NCI-H2107 treated with DMSO at 0.1 percent for 48 hours (cell line): ENCODE measurements at regions not wholly inside any gene's neighbourhood (a gene's known extent, or its start where the extent isn't known, plus 50 kb on each side); places are given as distances from the start of the nearest gene placed in this dataset.

Source experiments
- DNase-seq: peaks from one replicate; lab custom pipeline; 2025; ENCODE audit not compliant: unreplicated experiment; lab: John Stamatoyannopoulos, UW

DNA sequence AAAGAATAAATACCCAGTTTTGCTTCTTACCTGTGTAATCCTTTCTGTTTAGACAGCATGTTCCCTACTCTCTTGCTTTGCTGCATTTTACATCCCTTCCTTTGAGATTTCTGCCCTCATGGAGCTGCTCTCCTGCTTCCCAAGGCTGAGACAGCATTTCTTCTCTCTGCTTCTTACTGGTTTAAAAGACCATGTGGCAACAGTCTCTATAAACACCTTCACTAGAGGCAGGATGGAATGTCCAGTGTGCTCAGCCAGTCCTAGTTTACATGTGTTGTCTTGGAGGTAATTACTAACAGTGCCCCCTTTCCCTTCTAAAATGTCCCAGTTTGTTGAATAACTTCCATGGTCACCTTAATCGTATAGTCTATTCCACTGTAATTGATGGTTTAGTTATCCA lies 262.3 kb downstream of the CNTN3 start:
- DNase-seq: no peak

DNA sequence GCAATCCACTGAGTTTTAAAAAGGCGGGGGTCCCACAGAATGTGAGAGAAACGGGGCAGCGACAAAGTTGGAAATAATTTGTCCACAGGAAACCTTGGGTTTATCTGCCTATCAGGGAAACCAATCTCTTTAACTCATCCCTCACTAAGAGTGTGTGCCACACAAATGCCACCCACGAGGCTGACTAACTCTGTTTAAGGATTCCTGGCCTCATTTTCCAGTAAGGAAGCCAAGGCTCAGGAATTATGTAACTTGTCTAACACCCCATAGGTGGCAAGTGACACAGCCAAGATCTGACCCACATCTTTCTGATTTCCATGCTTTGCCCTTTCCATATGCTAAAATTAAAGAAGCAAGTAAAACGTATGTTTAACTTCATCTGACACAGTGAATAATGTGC lies 263.2 kb downstream of the CNTN3 start:
- DNase-seq: no peak

DNA sequence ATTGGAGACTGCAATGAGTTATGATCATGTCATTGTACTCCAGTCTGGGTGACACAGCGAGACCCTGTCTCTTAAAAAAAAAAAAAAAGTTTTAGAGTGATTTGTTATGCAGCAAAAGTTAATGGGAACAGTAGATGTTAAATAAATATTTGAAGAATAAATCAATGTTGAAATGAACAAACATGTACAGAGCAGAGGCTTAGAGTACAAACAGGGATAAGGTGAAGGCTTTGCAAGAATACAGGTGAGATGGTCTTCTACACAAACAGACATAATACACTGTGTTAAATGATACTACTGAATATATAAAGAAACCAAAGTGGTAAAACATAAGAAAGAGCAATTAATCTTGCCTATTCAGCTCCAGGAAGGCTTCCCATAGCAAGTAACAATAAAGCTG lies 265.4 kb downstream of the CNTN3 start:
- no peak for DNase-seq

DNA sequence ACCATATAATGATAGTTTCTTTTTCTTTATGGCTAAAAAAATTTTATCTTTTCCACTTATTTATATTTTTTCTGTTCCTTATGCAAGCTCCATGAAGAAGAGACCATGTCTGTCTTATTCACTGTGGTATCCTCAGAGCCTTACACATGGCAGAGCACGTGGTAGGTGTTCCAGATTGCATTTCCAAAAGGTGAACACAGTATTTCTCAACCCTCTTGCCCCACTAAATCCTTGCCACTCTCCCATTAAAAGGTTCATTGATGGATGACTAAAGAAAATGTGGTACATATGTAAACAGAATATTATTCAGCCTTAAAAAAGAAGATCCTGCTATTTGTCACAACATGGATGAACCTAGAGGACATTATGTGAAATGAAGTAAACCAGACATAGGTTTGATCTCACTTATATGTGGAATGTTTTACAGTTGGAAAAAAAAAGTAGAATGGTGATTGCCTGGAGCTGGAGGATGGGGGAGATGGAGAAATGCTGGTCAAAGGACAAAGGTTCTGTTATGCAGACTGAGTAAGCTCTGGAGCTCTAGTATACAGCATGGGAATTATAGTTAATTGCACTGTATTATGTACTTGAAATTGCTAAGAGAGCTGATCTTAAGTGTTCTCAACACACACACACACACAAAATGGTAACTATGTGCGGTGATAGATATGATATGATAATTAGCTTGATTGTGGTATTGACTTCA lies 266.7 kb downstream of the CNTN3 start:
- no peak for DNase-seq

DNA sequence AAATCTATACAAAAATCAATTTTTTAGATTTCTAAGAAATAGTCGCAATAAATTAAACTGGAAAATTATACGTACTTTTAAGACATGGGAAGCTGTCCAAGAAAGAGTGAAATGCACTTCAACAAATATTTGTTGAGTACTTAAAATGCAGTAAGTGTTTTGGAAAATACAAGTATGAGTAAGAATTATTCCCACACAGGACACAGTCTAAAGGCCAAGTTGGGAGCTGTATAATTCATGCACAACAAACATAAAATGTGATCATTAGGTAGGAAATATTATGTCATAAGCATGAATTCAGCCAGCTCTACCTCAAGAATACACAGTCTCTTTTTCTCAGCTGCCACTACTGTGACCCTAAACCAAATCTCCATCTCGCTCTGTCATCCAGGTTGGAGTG lies 267.6 kb downstream of the CNTN3 start:
- DNase-seq: no peak

DNA sequence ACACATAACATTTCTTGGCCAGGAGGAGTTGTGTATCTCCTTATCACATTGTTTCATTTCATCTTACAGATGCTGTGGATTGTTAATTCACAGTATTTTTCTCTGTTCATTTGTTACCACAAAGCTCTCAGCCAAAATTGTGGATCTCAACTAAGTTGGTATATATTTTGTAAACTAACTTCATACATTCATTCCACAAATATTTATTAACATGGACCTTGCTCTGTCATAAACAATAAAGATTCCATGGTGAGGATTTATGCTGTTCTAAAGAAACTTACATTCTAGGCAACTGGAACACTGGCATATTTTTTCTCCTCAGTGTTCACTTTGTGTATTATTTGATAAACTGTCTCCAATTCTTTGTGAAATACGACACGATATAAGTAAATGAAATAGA lies 268.8 kb downstream of the CNTN3 start:
- DNase-seq: no peak

DNA sequence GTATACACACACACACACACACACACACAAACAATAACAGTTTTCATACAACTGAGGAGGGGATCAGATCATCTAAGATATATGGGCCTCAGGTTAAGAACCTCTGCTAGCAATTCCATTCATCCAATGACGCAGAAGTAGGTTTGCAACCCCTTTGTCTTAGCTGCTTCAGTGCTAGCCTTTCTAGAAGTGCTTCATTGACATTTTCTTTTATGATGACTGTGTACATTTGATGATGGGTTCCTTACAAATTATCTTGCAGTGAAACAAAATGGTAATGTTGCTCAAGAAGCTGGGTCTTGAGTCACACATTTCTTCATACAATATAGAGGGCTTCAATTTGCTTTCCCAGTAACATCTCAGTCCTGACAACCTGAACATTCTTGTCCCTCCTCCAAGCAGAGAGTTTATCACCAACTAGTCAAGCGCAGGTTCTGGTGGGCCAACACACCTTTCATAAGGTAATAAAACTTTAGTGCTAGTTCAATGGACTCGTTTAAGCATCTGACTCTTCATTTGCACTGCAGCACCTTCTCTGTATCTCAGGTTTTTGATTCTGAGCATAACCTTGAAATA lies 269.5 kb downstream of the CNTN3 start:
- no peak for DNase-seq

DNA sequence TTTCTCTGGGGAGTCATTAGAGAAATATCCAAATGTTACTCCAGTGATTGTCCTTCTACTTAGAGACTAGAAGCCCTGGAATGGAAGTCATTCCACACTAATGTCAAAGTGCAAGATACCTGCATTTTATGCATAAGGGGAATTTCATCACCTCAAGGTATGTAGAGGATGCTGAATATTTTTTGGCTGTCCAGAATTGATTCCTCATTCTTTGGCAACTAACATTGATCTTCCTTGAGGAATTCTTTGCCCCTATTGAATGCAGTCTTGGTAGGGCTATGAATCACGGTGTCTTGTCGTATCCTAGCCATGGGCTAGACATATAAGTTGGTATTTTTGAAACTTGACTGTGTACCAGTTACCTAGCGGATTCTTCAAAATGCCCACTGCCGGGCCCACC lies 271.1 kb downstream of the CNTN3 start:
- DNase-seq: no peak

DNA sequence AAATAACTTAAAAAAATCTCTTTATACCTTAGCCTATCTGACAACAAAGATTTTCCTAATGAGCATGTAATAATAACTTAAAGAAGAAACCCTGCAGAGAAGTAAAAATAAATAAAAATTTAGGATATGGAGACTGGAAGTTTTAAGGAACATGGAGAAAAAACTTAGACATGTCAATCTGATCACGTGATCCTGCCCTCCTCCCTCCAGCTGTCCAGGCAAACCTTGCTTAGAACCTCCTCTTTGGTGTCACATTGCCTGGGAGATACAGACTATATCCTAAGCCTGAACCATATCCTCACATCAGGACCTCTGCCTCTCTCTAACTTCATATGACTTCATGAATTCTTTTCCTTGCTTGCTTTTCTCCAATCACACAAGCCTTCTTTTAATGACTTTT lies 275.5 kb downstream of the CNTN3 start:
- DNase-seq: no peak

DNA sequence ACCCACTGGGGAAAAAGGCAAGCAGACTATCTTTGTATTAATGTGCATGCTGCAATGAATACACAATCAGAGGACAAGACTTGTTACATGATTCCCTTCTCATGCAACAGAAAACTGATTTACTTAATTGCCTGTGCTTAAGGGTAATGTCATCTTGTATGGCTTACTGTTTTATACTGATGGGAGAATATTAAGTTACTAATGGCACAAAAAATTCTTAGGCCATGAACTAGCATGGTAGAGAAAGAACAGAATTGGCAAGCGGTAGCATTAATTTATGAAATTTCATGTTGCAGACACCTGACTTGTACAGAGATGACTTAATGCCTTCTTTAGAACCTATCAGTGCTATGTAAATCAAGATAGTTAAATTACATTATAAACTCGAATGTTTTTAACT lies 282.3 kb downstream of the CNTN3 start:
- no peak for DNase-seq

DNA sequence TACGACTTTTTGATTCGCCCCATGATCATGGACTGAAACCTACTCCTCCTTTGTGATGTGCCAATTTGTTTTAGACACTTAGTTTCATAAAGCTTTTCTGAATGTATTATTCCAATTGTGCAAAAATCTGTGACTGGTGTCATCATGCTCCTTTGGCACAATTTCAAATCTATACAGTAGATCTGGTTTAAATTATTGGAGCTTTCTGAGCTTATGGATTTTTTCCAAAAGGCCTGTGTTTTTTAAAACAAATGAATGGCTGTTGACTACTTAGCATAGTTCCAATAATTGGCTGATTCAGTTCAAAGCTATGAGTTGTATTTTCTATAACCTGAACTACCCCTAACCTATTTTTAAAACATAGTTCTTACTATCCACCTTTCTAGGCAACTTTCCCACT lies 282.7 kb downstream of the CNTN3 start:
- DNase-seq: no peak

DNA sequence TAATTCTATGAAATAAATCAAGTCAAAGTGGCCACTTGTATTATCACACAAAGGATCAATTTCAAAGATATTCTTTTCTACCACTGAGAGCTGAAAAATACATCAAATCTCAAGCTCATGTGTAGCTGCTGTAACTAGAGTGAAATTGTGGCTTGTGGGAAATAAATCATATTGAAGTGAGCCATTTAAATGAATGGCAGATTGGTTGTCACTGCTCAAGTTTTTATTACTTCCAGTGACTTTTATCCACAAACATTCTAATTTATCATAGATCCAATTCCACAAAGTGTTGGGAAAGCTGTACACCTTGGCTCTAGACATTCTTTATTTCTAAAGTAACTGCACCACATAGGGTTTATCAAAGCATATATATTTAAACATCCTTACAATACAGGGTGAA lies 285.4 kb downstream of the CNTN3 start:
- no peak for DNase-seq

DNA sequence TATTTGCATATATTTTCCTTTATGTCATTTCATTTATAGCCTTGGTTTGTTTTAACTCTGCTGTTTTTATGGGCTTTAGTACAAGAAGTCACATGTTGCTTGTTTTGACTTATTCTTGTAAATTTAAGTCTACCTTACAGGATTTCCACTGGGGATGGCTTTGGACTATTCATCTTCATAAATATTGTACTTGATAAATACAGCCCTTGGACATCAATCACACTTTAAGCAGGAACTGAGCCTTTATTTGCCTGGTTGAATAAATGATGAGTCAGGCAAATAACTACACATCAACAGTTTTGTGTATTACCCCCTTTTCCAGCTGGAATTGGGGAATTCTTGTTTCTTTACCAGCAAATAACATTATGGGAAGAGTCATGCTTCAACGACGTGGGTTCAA lies 286.0 kb downstream of the CNTN3 start:
- DNase-seq: no peak

DNA sequence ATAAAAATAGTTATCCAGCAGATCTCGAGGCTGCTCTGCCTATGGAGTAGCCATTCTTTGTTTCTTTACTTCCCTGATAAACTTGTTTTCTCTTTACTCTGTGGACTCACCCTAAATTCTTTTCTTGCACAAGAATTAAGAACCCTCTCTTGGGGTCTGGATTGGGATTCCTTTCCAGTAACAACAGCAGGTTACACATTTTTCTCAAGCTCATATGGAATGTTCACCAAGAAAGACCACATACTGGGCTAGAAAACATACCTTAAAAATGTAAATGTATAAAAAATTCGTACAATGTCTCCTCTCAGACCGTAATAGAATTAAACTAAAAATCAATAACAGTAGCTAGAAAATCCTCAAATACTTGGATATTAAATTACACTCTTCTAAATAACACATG lies 299.2 kb downstream of the CNTN3 start:
- DNase-seq: no peak

DNA sequence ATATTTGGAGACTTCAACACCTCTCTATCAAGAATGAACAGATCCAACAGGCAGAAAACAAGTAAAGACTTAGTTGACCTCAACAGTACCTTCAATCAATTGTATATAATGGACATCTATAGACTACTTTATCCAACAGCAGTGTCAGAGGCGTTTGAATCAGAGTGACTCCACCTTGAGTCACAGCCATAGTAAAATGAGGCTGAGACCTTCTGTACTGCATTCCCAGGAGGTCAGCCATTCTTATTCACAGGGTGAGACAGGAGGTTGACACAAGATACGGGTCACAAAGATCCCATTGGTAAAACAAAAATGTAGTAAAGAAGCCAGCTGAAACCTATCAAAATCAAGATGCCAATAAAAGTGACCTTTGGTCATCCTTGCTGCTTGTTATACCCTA lies 299.8 kb downstream of the CNTN3 start:
- DNase-seq: no peak

DNA sequence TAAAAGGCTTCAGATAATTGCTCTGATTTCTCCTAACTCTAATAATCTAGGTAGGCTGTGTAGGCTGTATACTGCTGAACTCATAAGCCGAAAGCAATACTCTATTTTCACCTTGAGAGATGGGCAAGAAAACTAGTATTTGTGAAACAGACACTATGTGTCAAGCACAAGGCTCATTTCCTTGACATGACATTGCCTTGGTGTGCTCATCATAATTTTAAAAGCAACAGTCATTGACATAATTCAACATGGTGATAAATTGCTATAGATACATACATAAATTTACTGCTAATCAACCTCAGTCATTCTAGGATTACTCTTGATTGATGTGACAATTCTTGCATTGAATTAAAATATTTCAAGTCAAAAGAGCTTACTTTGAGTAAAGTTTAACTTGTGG lies 304.7 kb downstream of the CNTN3 start:
- no peak for DNase-seq

DNA sequence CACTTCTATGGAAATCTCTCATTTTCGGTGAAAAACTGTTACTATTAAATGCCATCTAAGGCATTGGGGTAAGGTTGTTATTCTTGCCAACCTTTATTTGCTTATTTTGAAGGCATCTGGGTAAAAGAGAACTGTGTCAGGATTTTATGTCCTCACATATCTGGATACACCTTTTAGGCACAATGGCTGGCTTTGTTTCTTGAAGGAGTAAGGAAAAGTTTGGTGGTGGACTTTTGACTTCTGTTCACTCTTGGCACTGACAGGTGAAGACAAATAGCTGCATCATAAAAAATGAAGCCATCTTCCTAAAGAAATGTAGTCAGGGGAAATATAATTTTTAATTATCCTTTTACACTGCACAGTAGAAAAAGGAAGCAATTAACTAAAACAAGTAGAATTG lies 310.0 kb downstream of the CNTN3 start:
- no peak for DNase-seq

DNA sequence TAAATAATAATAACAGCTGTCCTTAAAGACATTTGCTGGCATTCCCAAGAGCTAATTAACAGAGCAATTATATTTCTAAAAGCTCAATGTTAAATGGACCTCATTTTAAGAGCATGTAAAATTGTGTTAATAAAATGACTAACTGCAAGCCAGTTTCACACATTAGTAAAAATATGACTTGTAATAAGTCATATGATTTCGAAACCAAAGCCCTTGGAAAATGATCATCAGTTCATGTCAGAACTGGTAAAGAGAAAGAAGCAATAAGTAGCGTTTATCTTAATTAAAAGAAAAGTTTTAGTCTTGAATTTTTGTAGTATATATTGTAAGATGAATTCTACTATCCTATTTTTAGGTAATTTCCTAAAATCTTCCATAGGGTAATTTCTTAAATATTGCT lies 310.7 kb downstream of the CNTN3 start:
- DNase-seq: no peak

DNA sequence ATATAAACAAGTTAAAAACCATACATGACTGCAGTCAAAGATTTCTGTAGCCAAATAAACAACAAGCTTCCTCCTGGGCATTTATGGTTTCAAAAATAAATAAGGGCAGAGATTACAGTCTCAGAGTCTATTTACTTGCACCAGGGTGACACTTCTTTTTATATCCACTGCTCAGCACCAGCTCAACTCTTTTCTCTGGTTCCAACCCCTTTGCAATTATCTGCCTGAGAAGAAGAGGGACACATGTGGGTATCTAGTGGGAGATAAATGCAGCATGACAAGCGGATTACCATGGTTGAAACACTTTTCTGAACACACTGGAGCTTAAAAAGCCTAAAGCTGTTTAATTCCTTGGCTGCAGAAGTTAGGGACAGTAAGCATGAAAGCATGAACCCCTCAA lies 311.5 kb downstream of the CNTN3 start:
- DNase-seq: no peak

DNA sequence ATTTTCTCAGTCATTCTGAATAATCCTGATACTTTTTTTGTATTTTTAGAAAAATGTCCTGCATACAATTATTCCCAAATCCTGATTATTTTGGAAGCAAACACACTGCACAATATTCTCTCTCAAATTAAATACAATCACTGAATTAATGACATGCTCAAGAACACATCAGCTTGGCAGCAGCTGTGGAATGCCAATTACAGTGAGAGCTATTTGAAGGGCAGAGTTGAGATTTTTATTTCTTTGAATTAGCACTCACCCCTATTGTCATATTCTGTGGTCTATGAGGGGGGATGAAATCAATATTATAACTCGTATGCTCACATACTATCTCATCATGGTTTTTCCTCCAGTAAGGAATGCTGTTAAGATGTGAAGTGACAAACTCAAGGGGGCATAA lies 312.2 kb downstream of the CNTN3 start:
- DNase-seq: no peak

DNA sequence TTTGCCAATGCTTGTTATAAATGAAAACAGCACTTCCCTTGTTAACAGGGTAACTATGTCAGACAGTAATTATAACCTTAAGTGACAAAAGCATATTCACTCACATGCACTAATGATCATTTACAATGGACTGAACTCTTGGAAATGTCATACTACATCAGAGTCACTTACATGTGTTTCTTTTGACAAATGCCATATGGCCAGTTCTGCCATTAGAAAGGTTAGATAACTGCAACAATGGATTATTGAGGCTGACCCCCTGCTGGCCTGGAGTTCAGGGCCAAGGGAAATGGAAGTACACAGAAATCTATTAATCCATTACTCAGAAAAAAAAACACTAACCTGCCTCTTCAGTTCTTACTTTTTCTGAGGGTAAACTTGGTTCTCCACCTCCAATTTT lies 313.4 kb downstream of the CNTN3 start:
- DNase-seq: no peak

DNA sequence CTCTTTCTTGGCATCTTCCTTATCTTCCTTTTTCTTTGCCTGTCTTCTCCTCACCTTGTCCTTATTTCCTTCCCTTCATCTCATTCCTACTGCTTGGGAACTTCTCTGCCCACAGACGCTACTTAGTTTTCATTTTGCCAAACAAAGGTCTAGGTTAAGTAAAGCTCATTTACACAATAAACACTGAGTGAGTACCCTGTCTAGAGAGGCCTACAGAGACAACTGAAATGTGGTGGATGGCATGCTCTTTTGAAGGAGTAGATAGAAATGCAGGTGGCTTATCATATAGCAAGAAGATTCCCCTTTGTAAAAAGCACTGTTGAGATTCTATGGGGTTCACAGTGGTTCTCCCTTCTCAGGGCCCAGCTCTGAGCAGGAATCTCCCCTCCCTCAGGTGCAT lies 319.0 kb downstream of the CNTN3 start:
- no peak for DNase-seq

DNA sequence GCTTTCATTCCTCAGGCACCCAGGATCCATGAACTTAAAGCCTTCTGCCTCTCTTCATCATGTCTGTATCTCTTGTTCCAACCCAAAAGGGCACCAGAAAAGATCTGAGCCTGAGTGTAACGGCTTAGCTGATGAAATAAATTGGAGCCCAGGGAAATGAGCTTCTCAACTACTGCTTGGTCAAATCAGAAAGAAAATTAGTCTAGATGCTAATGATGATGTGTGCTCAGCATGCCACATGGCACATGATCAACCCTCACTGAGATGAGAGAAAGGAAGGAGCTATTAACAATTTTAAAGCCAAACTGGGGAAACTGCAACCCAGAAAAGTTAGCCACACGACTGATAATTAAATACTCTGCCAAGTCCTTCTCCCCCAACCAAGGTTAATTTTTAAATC lies 325.7 kb downstream of the CNTN3 start:
- no peak for DNase-seq
